ENCODE measurements at regions not wholly inside any gene's neighbourhood (a gene's known extent, or its start where the extent isn't known, plus 50 kb on each side); places are given as distances from the start of the nearest gene placed in this dataset.

DNA sequence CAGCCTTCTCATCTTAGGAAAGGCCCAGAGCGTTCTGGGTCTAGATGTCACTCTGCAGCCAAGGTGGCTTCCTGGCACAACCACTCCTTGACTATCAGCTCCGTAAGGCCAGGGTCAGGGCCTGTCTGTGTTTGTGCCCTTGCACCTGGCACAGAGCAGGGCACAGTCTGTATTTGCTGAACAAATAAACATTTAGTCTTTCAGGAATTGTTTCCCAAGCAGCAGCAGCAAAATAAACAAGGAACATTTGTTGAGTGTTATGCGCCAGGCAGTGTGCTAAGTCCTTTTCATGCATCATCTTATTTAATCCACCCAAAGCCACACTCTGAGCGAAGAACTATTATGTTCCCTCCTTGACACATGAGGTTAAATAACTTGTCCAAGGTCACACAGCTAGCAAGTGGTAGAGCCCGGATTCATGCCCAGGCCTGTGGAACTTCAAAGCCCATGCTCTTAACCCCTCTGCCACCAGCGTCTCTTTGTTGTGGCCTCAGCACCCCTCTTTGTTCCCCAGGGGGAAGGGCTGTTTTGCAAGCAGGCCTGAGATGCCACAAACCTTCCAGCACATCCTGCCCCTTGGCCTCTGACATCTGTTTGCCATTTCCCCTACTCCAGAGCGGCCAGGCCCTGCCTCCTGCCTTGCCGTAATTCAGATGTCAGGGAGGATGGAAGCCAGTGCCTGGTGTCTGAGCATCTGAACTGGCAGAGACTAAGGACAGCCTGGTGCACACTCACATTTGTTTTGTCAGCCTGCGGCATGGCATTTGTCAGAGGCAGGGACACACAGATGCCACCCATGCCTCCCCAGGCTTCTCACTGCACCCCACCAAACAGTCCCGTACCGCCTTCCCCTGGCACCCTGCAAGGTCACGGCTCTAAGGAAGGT, 325.8 kb upstream of the ZMIZ1 start:
- DNase-seq (ENCODE audit: low read depth in 4 of 4, low spot score in 1 of 4) = no peak

DNA sequence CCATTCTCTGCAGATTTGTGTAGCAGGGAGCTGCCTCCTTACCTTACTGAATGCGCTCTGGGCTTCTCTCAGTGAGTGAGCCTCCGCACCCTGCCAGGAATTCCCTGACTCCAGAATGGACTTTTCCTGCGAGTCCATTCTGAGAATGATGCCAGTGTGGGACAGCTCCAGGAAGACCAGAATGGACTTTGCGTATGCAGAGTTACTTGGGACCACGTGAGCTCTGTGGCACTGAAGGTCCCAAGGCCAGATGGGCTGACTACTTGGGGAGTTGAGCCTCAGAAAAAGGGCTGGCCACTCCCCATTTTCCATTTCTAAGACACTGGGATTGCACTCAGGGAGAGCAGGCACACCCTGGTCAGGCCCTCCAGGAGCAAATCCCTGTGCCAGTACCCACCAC, 324.7 kb upstream of the ZMIZ1 start:
- DNase-seq (ENCODE audit: low read depth in 4 of 4, low spot score in 1 of 4) = no peak

DNA sequence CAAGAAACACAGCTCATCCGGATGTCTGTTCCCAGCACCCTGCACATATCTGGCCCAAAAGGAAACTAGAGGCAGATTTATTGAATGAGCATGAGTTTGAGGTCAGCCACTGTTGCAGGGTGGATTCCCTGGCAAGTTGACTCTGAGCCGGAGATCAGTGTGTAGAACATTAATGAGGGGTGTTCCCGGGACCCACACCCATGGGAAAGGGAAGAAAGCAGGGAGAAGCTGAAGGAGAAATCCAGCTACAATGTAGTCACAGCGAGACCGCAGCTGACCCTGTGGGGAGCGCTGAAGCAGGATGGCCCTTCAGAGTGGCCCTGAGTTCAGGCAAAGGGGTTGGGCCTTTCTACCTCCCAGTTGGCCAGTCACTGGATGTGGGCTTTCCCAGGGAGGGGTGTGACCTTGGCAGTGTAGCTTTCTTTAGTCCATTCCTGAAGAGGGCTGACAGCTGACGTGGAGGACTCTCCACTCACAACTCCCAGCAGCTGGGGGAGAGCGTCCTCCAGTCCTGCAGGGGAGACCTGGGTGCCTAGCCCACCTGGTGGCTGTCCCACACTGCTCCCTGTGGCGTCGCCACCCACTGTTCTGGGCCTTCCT, 324.2 kb upstream of the ZMIZ1 start:
- no peak for DNase-seq (ENCODE audit: low read depth in 4 of 4, low spot score in 1 of 4)

DNA sequence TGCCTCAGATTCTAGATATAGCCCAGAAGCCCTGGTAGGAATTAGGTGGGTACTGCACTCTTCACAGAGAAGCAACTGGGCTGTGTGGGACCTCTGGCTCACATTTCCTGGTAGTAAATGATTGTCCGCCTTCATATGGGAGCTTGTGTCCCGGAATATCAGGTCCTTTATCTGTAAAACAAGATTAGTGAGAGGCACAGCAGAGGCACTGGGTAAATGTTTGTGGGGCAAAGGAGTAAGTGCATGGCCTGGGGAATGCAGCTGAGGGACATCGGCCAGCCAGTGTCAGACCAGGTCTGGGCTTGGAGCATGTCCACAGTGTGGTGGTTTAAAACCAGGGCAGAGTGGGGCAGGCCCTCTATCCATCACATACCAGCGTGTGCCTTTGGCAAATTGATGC, 323.3 kb upstream of the ZMIZ1 start:
- DNase-seq (ENCODE audit: low read depth in 4 of 4, low spot score in 1 of 4) = no peak

DNA sequence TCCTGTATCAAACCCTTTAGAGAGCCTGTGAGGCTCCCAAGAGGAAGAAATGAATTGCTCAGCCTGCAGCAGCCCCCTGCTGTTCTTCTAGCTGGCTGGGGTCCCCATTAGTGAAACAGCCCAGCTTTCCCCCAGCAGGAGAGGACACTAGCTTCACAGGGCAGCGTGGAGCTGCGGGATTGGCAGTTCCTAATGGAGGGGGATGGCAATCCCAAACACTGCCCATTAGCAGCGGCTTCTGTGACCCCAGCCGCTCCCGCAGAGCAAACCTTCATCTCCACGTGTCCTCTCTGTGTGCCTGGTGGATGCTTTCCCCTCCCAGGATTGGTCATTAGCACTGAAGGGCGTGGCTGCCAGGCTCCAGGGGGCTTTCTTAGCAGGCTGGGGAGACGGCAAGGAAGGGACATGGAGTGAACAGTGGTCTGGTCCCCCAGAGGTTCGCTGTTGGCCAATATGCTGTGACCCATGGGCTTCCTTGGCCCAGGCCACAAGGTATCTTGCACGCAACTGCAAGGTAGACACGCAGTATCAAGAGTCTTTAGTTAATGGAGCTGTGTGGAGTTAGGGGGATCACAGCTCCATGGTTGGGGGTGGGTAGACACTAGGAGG, 322.5 kb upstream of the ZMIZ1 start:
- DNase-seq (ENCODE audit: low read depth in 4 of 4, low spot score in 1 of 4) = no peak

DNA sequence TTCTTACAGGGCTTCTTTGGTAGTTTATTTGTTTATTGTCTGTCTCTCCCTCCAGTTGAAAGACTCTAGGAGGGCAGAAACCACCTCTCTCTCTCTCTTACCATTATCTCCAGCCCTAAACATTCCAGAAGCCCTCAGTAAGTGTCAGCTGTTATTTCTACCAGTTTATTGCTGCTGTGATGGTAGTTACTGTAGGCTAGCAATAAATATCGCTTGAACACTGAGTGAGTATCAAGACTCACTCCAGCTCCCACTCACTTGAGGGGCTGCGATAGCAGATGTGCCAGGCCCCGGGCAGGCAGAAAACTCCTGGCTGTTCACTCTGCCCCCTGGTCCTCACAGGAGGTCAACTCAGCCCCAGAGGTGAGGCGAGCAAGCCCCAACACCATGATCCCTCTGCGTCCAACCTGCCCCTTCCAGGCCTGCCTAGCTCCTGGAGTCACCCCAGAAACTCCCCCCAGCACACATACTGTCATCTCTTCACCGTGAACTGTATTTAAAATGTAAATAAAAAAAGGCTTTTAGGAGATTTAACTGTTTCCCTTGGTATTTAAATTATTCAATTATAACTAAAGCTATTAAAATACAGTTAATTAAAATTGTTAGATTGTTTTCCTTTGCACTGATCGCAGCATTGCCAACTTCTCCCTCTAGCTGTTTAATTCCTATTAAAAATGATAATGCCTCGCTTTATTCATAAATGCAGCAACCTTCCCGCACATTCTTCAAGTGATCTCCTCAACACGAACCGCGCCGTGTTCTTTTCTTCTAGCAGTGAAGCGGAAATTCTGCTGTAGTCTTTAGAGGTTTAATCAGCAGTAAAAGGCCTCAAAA, 321.1 kb upstream of the ZMIZ1 start:
- no peak for DNase-seq (ENCODE audit: low read depth in 4 of 4, low spot score in 1 of 4)

DNA sequence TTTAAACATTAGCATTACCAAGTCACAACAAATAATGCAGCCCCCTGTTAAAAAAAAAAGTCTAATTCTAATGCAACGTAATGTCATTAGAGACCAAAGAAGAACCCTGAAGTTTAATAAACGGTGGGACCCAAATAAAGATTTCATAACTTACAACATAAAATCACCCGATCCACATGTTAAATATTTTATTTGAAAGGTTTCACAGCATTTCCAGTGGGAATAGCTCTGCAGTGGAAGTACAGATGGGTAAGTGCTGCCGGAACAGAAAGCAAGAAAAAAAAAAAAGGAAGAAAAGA, 320.6 kb upstream of the ZMIZ1 start:
- DNase-seq (ENCODE audit: low read depth in 4 of 4, low spot score in 1 of 4) = no peak

DNA sequence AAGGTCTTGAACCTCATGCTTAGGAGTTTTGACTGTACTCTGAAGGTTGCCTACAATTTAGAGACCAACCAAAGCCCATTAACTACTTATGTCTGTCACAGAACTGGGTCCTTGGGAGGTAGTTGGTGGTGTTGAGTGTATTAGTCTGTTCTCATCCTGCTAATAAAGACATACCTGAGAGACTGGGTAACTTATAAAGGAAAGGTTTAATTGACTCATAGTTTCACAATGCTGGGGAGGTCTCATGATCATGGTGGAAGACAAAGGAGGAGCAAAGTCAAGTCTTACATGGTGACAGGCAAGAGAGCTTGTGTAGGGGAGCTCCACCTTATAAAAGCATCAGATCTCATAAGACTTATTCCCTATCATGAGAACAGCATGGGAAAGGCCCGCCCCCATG, 319.6 kb upstream of the ZMIZ1 start:
- DNase-seq (ENCODE audit: low read depth in 4 of 4, low spot score in 1 of 4) = no peak

DNA sequence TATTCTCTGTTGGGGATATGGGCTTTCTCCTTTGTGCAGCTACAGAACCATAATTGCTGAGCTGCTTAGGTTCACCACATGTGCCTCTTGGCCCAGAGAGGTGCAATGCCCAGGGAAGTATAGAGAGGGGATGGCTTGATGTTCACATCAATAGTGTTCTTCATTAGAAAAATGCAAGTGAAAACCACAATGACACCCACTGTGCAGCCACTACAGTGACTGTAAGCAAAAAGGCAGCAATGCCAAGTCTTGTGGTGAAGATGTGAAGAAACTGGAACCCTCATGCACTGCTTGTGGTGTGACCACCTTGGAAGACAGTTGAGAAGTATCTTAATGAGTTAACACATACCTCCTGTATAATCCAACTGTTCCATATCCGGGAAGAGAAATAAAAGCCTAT, 318.9 kb upstream of the ZMIZ1 start:
- DNase-seq (ENCODE audit: low read depth in 4 of 4, low spot score in 1 of 4) = no peak

DNA sequence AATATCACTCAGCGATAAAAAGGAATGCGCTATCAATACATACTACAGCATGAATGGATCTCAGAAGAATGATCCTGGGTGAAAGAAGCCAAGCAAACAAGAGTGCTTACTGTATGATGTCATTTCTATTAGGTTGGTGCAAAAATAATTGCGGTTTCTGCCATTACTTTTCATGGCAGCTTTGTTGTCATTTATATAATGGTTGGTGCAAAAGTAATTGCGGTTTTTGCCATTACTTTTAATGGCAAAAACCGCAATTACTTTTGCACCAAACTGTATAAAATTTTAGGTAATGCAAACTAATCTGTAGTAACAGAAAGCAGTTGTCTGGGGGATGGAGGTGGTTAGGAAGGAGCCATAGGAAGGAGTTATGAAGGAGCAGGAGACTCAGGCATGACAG, 318.3 kb upstream of the ZMIZ1 start:
- DNase-seq (ENCODE audit: low read depth in 4 of 4, low spot score in 1 of 4) = no peak

DNA sequence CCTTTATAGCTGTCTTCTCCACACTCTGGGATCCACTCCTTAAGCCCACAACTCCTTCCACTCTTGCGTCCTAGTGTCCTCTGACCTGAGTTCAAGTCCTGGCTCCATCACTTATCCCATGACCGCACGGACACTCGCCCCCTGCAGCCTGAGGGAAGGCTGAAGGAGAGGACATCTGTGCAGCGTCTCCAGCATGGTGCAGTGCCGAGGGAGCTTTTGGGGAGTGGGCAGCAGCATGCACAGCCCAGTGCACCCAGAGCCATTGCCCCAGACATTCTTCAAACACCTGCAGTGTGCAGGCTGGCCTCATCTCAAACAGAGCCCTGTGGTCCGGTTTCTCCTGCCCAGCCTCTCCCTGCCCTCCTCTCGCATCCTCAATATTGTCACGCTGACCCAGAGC, 317.1 kb upstream of the ZMIZ1 start:
- no peak for DNase-seq (ENCODE audit: low read depth in 4 of 4, low spot score in 1 of 4)

DNA sequence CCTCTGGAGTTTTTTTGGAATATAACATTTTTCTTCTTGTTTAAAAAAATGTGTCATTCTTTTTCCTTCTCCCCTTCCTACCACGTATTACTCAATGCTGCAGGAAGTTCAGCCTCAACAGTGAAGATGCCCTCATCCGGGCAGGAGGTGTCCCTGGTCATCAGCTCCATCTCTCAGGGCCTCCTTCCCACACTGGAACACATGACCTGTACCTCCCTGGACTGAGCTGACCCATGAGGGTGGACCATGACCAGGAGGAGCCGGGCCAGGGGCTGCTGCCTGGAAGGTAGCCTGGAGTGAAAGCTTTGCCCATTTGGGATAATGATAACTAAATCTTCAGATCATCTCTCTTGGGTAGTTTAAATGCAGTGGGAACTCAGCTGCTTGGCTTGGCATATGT, 316.5 kb upstream of the ZMIZ1 start:
- no peak for DNase-seq (ENCODE audit: low read depth in 4 of 4, low spot score in 1 of 4)

DNA sequence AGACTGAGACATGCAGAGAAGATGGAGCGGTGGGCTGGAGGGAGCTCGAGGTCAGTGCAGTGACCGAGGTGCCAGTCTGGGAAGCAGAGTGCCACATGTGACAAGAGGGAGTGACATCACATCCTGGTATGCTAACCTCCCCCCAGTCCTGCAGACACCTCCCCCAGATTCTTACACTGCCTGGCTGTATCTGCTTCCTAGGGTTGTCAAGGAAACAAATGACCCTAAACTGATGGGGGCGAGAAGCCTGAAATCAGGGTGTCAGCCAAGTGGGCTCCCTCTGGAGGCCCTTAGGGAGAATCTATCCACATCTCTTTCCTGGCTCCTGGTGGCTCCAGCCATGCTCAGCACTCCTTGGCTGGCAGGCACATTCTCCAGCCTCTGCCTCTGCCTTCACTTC, 316.1 kb upstream of the ZMIZ1 start:
- no peak for DNase-seq (ENCODE audit: low read depth in 4 of 4, low spot score in 1 of 4)

DNA sequence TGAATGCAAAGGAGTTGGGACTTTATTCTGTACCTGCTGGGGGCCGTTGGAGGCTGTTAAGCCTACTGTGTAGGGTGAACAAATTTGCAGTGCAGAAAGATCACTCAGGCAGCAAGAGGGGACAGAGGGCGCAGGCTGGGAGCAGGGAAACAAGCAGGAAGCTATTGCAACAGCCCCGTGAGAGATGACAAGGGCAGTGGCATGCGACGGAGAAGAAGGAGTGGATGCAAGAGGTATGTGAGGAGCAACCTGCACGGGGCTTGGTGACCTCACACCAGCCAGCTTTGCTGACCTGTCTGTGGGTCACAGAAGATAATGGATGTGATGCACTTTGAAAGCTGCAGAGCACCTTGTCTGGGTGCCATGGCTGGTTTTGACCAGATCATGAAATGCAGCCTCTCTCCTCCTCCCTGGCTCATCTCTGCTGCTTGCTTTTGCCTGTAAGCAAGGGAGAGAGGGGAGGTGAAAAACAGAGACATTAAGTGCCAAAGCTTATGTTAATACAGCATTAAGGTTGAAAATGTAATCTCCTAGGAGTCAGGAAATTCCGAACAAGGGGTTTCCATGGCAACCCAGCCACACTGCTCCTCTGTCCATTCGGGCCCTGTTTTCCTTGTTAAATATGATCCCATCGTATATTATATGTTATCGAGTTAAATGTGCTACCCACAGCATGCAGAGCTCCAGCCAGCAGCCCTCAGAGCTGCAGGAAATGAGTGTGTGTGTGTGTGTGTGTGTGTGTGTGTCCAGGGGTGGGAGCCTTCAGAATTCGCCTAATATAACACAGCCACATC, 314.3 kb upstream of the ZMIZ1 start:
- DNase-seq (ENCODE audit: low read depth in 4 of 4, low spot score in 1 of 4) = no peak

DNA sequence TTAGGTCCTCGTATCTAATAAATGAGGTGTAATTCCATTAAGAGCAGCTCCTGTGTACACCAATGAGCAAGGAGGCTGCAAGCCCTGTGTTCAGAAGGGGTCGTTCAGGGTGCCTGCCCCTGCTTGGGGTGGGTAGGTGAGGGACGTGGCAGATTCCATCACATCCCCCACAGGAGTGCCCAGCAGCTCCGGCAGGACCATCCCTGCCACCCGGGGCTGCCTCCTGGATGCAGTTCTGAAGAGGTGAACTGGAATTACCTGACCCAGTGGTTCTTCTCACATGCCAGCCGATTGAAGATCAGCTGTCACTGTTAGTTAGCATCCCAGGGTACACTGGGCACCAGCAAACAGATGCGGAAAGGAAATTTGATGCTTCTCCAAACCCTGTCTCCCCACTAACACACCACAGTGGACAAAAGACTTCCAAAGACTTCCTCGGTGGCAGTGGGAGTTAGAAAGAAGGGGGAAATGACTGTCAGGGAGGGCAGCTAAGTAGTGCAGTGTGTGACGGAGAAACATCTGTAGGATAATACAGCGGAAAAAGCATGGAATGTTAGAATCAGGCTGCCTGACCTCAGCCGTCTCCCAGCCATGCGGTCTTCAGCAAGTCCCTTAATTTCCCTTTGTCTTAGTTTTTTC, 313.6 kb upstream of the ZMIZ1 start:
- DNase-seq (ENCODE audit: low read depth in 4 of 4, low spot score in 1 of 4) = no peak

DNA sequence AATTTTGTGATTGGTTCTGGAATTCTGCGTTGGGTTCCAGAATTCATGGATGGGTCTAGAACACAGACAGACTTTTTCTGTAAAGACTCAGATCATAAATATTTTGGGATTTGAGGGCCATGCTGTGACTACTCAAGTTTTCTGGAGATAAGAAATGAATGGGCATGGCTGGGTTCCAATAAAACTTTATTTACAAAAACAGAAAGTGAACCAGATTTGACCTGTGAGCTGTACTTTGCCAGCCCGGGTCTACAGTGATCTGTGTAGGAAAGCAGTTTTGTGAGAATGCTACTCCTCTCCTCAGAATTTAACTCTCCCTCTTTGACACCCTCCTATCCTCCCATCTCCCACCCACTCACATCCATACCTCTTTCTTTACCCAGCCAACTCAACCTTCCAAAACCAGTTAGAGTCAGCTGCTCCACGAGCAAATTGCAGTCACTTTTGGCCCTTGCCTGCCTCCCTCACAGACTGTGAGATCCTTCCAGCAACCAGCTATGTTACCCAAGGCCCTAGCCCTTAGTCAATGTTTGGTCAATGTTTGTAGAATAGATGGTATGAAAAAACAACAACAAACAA, 312.8 kb upstream of the ZMIZ1 start:
- no peak for DNase-seq (ENCODE audit: low read depth in 4 of 4, low spot score in 1 of 4)

DNA sequence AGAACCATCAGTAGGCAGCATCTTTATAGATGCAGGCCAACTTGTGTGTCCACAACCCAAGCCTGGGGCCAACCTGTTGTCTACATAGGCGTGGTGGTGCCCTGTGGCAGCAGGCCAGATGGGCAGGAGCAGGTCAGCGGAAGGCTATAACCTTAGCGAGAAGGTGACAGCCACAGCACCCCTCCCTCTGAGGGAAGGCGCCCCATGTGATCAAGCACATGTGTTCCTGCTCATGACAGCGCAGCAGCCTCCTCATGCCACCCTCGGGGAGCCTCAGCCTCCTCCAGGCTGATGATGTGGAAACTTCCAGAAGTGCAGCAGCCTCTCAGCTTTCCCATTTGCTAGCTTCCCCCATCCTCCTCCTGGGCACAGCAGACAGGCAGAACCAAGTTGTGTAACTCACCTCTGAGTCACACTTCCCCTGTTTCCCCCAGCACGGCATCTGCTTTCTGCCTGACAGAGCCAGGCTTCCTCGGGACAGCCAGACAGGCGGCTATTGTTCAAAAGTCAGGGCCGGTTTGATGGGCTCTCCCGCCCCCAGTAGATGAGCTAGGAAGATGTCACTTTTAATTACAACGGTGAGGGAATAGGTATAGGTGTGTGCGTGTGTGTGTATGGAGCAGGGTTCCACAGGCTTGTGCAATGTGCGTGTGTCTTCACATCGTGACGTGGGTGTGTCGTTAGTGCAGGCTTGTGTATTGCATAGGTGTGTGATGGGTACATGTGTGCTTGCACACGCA, 312.0 kb upstream of the ZMIZ1 start:
- DNase-seq (ENCODE audit: low read depth in 4 of 4, low spot score in 1 of 4) = peak in 1 of 4 experiments; percentile 13

DNA sequence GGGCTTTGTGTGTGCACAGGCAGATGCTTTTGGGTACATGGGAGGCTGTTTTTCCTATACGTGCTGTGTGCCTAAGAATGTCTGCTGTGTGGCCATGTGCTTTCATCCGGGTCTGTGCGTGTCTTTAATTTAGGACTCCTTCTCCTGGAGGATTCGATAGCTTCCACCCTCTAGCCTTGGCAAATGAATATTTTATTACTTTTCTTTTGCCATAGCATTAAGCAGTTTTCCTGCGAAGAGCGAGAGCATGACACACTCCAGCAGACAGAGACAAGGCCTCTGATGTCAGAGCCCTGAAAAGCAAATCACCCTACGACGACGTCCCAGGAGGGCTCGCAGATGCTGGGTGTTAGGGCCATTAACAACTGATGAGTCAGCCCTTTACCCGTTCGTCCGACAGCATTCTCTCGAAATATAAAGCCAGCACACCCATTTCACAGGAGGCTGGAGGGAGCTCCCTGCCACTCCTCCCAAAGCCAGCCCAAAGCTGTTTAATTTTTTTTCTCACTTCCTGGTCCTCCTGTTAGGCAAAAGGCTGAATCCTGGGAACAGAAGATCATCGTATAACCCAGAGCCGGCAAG, 311.3 kb upstream of the ZMIZ1 start:
- DNase-seq (ENCODE audit: low read depth in 4 of 4, low spot score in 1 of 4) = no peak

DNA sequence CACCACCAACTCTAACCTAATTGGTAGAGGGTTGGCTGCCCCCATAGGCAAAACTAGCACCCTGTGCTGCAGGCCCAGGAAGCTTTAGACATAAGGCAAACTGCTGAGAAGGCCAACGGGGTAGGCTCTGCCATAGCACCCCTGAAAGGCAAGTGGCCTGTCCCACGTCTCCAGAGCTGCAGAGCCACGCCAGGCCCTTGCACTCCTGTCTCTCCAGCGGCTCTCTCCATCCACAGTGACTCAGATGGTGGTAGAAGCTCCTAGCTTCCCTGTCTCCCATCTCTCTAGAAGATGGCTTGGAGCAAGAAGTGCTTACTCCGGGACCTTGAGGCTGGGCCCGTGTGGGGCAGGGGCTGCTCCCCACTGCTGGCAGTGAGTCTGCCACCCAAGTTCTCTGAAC, 310.6 kb upstream of the ZMIZ1 start:
- DNase-seq (ENCODE audit: low read depth in 4 of 4, low spot score in 1 of 4) = no peak
